Calu3 (cell line): ENCODE measurements at regions not wholly inside any gene's neighbourhood (a gene's known extent, or its start where the extent isn't known, plus 50 kb on each side); places are given as distances from the start of the nearest gene placed in this dataset.

ENCODE experiments used
- BruUV-seq: library from RNA; stranded (reverse); fragments of 400-500 nt; replicated peaks from 2 replicates; lab custom pipeline; 2021; lab: Mats Ljungman, UMichigan
- CTCF ChIA-PET: fragments of 300-600 bp; sonication (Branson Sonifier 250); formaldehyde crosslinking; loops from one replicate; lab custom pipeline; 2022; ENCODE audit warnings: antibody characterized with exemption; lab: Charles Lee
- DNase-seq: peaks from one replicate; pipeline ENCODE4 v3.0.0; 2022
- H3K27ac Mint-ChIP-seq: one replicate; pipeline ENCODE4 v1.8.0; 2022; ENCODE audit warnings: mixed read lengths; ENCODE audit not compliant: unreplicated experiment
- H3K27me3 Mint-ChIP-seq: one replicate; pipeline ENCODE4 v1.8.0; 2022; ENCODE audit warnings: mixed read lengths; ENCODE audit not compliant: unreplicated experiment
- H3K36me3 Mint-ChIP-seq: one replicate; pipeline ENCODE4 v1.8.0; 2022; ENCODE audit warnings: mild to moderate bottlenecking, moderate library complexity, mixed read lengths; ENCODE audit not compliant: insufficient read depth, unreplicated experiment
- H3K4me1 Mint-ChIP-seq: one replicate; pipeline ENCODE4 v1.8.0; 2022; ENCODE audit warnings: mild to moderate bottlenecking, low read depth, mixed read lengths; ENCODE audit not compliant: unreplicated experiment
- H3K4me3 Mint-ChIP-seq: one replicate; pipeline ENCODE4 v1.8.0; 2022; ENCODE audit warnings: mild to moderate bottlenecking, low read depth, moderate library complexity, mixed read lengths; ENCODE audit not compliant: unreplicated experiment
- H3K9me3 Mint-ChIP-seq: one replicate; pipeline ENCODE4 v1.8.0; 2022; ENCODE audit warnings: low read depth, mixed read lengths; ENCODE audit not compliant: unreplicated experiment
- CTCF ChIP-seq: fragments of 200-600 bp; IDR thresholded peaks from one replicate; pipeline ENCODE4 v1.8.0; 2022; ENCODE audit warnings: antibody characterized with exemption; ENCODE audit not compliant: unreplicated experiment
- intact Hi-C: fragments of 100-400 bp; cut with micrococcal nuclease; formaldehyde crosslinking; loops from one replicate; pipeline ENCODE4 v1.10.0; 2022; ENCODE audit not compliant: unreplicated experiment

- H3K4me1 Mint-ChIP-seq = peaks cover 24% of the 10 kb centered on the region
- no peak overlapping the region for H3K27ac Mint-ChIP-seq
- H3K9me3 Mint-ChIP-seq = no peaks in the 10 kb centered on the region
- H3K36me3 Mint-ChIP-seq = no peaks in the 10 kb centered on the region
- H3K4me3 Mint-ChIP-seq = no peak overlapping the region
- CTCF ChIA-PET = no interaction called here
- intact Hi-C loops = no loop called here
- no peak for TF ChIP-seq CTCF
- no peaks in the 10 kb centered on the region for H3K27me3 Mint-ChIP-seq
- BruUV-seq = no TSS peak
- no peak for DNase-seq
These were observed 87.1 kb upstream of the HS3ST2 start for GRCh38 chr16:22726868-22727267.

- Mint-ChIP-seq H3K36me3 (no peaks in the 10 kb centered on the region), H3K27ac (peak overlapping the region; percentile 17), H3K4me3 (no peak overlapping the region), H3K9me3 (no peaks in the 10 kb centered on the region), H3K27me3 (no peaks in the 10 kb centered on the region), H3K4me1 (peaks cover 22% of the 10 kb centered on the region)
- DNase-seq = no peak
- intact Hi-C loops = no loop called here
- no peak for TF ChIP-seq CTCF
- no TSS peak for BruUV-seq
- CTCF ChIA-PET = no interaction called here
These were observed 86.4 kb upstream of the HS3ST2 start for GRCh38 chr16:22727285-22728166.

GRCh38 chr16:22728167-22728836, 85.7 kb upstream of the HS3ST2 start:
- intact Hi-C loops = no loop called here
- H3K27me3 Mint-ChIP-seq = no peaks in the 10 kb centered on the region
- no peaks in the 10 kb centered on the region for H3K9me3 Mint-ChIP-seq
- CTCF ChIA-PET = no interaction called here
- peak overlapping the region; percentile 17 for H3K27ac Mint-ChIP-seq
- TF ChIP-seq CTCF = no peak
- H3K36me3 Mint-ChIP-seq = no peaks in the 10 kb centered on the region
- H3K4me3 Mint-ChIP-seq = no peak overlapping the region
- BruUV-seq = no TSS peak
- peaks cover 22% of the 10 kb centered on the region for H3K4me1 Mint-ChIP-seq
- no peak for DNase-seq

GRCh38 chr16:22732400-22732799, 81.6 kb upstream of the HS3ST2 start:
- no peaks in the 10 kb centered on the region for H3K9me3 Mint-ChIP-seq
- H3K27ac Mint-ChIP-seq = no peak overlapping the region
- H3K36me3 Mint-ChIP-seq = no peaks in the 10 kb centered on the region
- no peaks in the 10 kb centered on the region for H3K27me3 Mint-ChIP-seq
- intact Hi-C loops = no loop called here
- no peak overlapping the region for H3K4me3 Mint-ChIP-seq
- CTCF ChIA-PET = interaction anchor here (0.5 kb wide), 1 partner anchor 612 kb away, joined by 3 read pairs; no protein-coding TSS in a partner anchor
- no peak for TF ChIP-seq CTCF
- peaks cover 16% of the 10 kb centered on the region for H3K4me1 Mint-ChIP-seq
- DNase-seq = no peak
- BruUV-seq = no TSS peak
